ENCODE measurements at regions not wholly inside any gene's neighbourhood (a gene's known extent, or its start where the extent isn't known, plus 50 kb on each side); places are given as distances from the start of the nearest gene placed in this dataset.
A peak's percentile ranks its signal among the peaks of the same experiment; 100 is the strongest.
"Not testable (repeated sequence)": the region's sequence is repeated elsewhere in the genome, so short reads cannot be mapped to it uniquely, and the experiment has no call there.

- no peak for DNase-seq (ENCODE audit: low read depth)
Observed at GRCh38 chr5:60445427-60445826, 254.5 kb downstream of the DEPDC1B start.

GRCh38 chr5:60444661-60445360, 255.2 kb downstream of the DEPDC1B start:
- no peak for DNase-seq (ENCODE audit: low read depth)

GRCh38 chr5:60439552-60439951, 260.4 kb downstream of the DEPDC1B start:
- DNase-seq (ENCODE audit: low read depth) = no peak

GRCh38 chr5:60437308-60437707, 262.7 kb downstream of the DEPDC1B start:
- DNase-seq (ENCODE audit: low read depth) = no peak

- DNase-seq (ENCODE audit: low read depth) = no peak
Observed at GRCh38 chr5:60436518-60436917, 263.4 kb downstream of the DEPDC1B start.

DNA sequence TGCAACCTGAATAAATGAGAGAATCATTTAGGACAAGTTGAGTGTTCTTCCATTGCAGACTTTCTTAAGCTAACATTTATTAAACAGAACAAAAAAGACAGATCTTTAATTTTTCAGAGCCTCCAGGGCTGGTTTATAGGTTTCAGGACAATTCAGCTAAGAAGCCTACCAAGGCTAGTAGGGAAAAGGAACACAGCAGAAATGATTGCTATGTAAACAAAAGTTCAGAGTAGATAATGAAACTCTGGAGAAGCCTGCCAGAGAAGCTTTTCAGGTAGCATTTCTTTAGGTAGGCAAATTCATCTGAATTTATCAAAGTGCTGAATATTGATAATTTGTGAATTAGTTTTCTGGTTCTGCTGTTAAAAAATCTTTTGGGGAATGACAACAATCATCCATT, 264.2 kb downstream of the DEPDC1B start:
- no peak for DNase-seq (ENCODE audit: low read depth)

DNA sequence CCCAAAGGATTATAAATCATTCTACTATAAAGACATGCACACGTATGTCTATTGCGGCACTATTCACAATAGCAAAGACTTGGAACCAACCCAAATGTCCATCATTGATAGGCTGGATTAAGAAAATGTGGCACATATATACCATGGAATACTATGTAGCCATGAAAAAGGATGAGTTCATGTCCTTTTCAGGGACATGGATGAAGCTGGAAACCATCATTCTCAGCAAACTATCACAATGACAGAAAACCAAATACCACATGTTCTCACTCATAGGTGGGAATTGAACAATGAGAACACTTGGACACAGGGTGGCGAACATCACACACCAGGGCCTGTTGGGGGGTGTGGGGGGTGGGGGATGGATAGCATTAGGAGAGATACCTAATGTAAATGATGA, 273.8 kb downstream of the DEPDC1B start:
- DNase-seq (ENCODE audit: low read depth) = not testable (repeated sequence)

DNA sequence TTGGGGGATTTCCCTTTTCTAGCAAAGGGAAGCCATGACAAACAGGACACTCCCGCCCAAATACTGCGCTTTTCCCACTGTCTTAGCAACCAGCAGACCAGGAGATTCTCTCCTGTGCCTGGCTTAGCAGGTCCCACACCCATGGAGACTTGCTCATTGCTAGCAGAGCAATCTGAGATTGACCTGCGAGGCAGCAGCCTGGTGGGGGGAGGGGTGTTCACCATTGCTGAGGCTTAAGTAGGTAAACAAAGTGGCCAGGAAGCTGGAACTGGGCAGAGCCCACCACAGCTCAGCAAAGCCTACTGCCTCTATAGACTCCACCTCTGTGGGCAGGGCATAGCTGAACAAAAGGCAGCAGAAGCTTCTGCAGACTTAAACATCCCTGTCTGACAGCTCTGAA, 279.2 kb downstream of the DEPDC1B start:
- not testable (repeated sequence) for DNase-seq (ENCODE audit: low read depth)

GRCh38 chr5:60417500-60418181, 282.3 kb downstream of the DEPDC1B start:
- DNase-seq (ENCODE audit: low read depth) = no peak

DNA sequence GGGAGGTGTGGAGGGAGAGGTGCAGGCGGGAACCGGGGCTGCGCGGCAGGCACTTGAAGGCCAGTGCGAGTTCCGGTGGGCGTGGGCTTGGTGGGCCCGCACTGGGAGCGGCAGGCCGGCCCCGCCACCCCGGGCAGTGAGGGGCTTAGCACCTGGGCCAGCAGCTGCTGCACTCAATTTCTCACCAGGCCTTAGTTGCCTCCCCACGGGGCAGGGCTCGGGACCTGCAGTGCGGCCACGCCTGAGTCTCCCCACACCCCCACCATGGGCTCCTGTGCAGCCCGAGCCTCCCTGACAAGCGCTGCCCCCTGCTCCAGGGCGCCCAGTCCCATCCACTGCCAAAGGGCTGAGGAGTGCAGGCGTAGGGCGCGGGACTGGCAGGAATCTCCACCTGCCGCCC, 284.5 kb downstream of the DEPDC1B start:
- DNase-seq (ENCODE audit: low read depth) = no peak

- DNase-seq (ENCODE audit: low read depth) = no peak
Observed at GRCh38 chr5:60410427-60410826, 289.5 kb downstream of the DEPDC1B start.

DNA sequence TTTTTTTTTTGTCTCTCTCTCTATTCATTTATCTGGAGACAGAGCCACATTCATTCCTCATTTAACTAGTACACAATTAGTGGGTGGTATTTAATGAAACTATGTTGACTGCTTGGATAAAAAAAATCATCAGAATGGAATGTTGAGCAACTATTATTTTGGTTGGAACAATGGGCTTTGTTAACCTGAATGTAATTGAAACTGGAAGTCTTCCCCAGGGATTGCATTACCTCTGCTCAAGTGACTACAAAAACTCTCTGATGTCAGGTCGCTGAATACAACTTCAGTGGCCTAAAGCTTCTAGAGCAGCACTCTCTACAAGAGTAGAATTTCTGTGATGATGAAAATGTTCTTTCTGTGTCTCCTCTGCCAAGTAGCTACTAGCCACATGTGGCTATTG, 295.8 kb downstream of the DEPDC1B start:
- no peak for DNase-seq (ENCODE audit: low read depth)

DNA sequence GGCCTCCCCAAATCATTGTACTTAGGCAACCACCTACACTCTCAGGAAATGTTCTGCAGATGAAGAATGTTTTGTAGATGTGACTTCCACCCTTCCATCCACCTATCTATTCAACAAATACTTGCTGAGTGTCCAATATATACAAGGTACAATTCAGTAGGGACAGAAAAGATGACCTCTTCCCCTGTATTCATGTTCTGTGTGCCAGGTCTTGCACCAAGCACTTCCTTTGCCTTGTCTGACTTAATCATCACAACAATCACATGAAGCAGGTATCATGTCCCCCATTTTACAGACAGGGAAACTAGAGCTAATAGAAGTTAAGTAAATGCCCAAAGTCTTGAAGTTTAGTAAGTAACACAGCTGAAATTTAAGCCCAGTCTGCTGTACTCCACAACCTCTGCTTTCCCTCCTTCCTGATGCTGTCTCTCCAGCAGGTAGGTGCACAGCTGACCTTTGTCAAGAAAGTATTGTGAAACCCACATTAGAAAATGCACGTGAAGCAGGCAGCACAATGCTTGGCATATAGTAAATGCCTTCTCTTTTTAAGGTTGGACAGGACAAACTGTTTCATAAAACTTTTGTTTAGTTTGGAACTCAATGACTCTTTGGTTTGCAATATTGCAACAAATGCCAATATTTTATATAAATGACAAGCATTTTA, 296.5 kb downstream of the DEPDC1B start:
- no peak for DNase-seq (ENCODE audit: low read depth)

DNA sequence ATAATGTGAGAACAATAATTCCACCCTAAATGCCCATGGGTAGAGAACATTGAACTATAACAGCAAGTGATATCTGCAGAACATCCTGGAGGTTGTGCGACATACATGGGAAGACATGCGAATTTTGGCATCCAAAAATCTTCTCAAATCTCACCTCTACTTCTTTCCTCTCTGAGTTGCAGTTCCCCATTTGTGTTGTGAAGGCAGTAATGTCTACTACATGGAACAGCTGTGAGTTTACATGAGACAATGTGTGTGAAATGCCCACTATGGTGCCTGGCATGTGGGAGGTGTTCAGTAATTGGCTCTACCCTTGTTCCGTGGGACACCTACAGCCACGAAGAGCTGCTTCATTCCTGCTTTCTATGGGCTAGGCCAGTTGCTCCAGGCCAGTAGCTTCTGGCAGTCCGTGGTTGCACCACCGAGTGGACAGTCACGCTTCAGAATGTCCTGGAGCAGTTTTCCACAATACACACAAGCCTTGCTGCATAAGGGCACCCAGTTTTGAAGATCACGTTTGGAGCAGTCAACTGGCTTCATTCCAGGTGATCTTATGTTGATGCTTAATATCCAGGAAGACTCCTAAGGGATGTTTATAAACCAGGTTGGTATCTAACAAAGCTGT, 297.7 kb downstream of the DEPDC1B start:
- no peak for DNase-seq (ENCODE audit: low read depth)

- DNase-seq (ENCODE audit: low read depth) = no peak
Observed at GRCh38 chr5:60401526-60401925, 298.4 kb downstream of the DEPDC1B start.

DNA sequence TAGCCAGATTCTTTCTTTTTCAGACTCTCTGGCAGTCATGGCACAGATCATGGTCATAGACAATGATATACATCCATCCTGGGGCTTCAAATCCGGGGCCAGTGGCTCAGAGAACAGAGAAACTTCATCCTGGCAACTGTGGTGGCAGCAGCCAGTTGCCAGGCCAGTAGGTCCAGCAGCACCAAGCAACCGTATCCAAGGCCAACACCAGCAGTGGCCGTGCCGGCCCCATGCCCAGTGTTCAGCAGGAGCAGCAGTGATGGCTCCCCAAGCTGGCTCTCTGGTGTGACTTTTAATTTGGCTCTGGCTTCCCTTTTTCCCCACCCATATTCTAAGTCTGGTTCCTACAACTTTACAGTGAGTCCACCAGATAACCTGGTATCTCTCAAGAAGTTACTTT, 300.5 kb downstream of the DEPDC1B start:
- DNase-seq (ENCODE audit: low read depth) = no peak

- DNase-seq (ENCODE audit: low read depth) = no peak
Observed at GRCh38 chr5:60395712-60396329, 304.1 kb downstream of the DEPDC1B start.

DNA sequence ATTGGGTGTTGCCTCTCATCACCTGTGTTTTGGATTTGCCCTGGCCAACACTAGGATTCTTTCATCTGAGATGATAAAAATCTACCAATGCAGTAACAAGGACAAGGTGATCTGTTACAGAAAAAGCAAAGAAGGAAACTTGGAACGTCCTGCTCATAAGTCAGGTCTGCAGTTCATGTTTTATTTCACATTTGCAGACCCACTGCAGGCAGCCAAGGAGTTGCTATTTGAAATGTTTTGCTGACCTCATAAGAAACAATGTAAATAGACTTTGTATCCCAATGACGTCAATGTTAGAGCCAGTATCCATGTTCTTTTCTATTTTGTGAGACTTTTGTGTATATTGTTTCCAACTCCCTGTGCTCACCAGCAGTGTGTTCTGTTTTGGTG, 312.9 kb downstream of the DEPDC1B start:
- no peak for DNase-seq (ENCODE audit: low read depth)

- DNase-seq (ENCODE audit: low read depth) = no peak
Observed at GRCh38 chr5:60386436-60387050, 313.4 kb downstream of the DEPDC1B start.

DNA sequence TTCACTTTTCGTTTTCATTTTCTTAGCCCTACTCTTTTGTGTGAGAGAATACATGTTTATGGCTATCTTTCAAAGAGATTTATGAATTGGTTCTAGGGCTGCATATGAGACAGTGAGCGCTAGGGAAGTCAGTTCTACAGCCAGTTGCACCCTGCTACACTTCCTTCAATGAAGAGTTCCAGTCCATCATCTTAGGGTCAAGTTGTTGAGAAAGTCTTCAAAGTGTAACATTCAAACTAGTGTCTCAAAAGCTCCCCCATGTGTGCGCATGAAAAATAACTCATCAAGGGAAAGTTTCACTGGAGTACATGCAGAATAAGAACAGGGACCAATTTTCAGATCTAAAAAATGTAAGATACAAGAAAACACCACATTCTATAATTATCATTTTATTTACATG, 317.2 kb downstream of the DEPDC1B start:
- peak; percentile 31 for DNase-seq (ENCODE audit: low read depth)

DNA sequence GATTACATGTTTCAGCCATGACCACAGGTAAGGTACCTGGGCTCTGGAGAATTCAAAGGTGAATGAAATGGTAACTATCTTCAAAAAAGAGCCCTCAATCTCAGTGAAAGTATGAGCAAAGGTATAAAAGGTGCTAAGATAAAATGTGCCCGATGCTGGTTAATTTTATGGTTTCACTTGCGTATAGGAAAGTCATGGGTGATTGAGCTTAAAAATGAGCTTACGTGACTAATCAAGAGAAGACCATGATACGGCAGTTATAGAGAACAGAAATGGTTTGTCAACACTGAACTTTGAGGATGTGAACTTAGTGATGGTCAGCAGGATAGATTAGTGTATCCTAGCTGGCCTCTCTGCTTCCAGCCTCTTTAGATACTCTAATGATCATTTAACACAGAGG, 320.1 kb downstream of the DEPDC1B start:
- DNase-seq (ENCODE audit: low read depth) = no peak

DNA sequence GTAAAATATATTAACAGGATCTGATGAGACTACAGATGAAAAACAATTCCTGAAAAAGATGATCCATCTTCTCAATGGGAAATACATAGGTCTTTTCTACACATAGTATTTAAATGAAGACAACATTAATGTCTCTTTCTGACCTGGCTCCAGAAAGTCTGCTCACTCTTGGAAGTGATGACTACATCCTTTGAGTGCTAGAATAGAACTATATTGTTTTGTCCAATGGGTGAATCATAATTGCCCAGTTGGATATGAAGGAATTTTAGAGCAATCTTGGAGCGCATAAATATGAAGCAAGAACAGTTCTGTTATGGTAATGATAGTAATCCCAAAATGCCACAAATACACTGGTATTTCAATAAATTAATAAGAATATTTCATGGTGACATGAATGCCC, 322.1 kb downstream of the DEPDC1B start:
- DNase-seq (ENCODE audit: low read depth) = peak; percentile 10
